ENCODE measurements at regions not wholly inside any gene's neighbourhood (a gene's known extent, or its start where the extent isn't known, plus 50 kb on each side); places are given as distances from the start of the nearest gene placed in this dataset.
A peak's percentile ranks its signal among the peaks of the same experiment; 100 is the strongest.

- 19 to 23% methylated on average over 5 of the region's 5 CpGs for WGBS, 2 donors
- ATAC-seq (peak; percentile 98), DNase-seq (peak; percentile 83 to 92 (median 90))
- Histone ChIP-seq H3K27ac (peak overlapping the region; percentile 65 to 77 (median 67)), H3K36me3 (replicated peaks in 1 of 2; ENCODE audit: insufficient read depth in 1 of 2, low read depth in 2 of 2) (no peaks in the 10 kb centered on the region), H3K9me3 (no peaks in the 10 kb centered on the region), H3K4me1 (peaks cover 22% of the 10 kb centered on the region), H3K27me3 (no peaks in the 10 kb centered on the region), H3K4me3 (no peak overlapping the region)
- intact Hi-C loops (cut with DNase I) = no loop called here
- no peak for TF ChIP-seq POLR2A (IDR thresholded peaks at IDR 0.05)
- peak in 4 of 7 experiments; percentile 18 to 38 (median 30) for TF ChIP-seq CTCF (IDR thresholded peaks at IDR 0.05)
Measured at GRCh38 chr9:2559192-2560152, 62.1 kb upstream of the VLDLR start.

- no peak overlapping the region for H3K4me3 ChIP-seq
- intact Hi-C loops (cut with DNase I) = no loop called here
- H3K27me3 ChIP-seq = no peaks in the 10 kb centered on the region
- ATAC-seq (peak; percentile 70), DNase-seq (peak; percentile 27 to 47 (median 42))
- H3K9me3 ChIP-seq = no peaks in the 10 kb centered on the region
- H3K4me1 ChIP-seq = peaks cover 22% of the 10 kb centered on the region
- no peaks in the 10 kb centered on the region for H3K36me3 ChIP-seq (replicated peaks in 1 of 2; ENCODE audit: insufficient read depth in 1 of 2, low read depth in 2 of 2)
- peak overlapping the region in 3 of 4 donors; percentile 66 to 77 (median 68) for H3K27ac ChIP-seq
- no peak for TF ChIP-seq CTCF (IDR thresholded peaks at IDR 0.05)
- no peak for TF ChIP-seq POLR2A (IDR thresholded peaks at IDR 0.05)
Measured at GRCh38 chr9:2560180-2560579, 61.4 kb upstream of the VLDLR start.

- no peak for ATAC-seq
- TF ChIP-seq POLR2A (IDR thresholded peaks at IDR 0.05) (no peak), CTCF (IDR thresholded peaks at IDR 0.05) (no peak)
- Histone ChIP-seq H3K27me3 (no peaks in the 10 kb centered on the region), H3K27ac (no peak overlapping the region), H3K4me1 (peaks cover 7% of the 10 kb centered on the region), H3K4me3 (no peak overlapping the region), H3K36me3 (replicated peaks in 1 of 2; ENCODE audit: insufficient read depth in 1 of 2, low read depth in 2 of 2) (no peaks in the 10 kb centered on the region), H3K9me3 (no peaks in the 10 kb centered on the region)
- 93 to 95% methylated on average over 6 of the region's 6 CpGs for WGBS, 2 donors
- no peak for DNase-seq
- intact Hi-C loops (cut with DNase I) = no loop called here
Measured at GRCh38 chr9:2565676-2566340, 55.8 kb upstream of the VLDLR start.

- Histone ChIP-seq H3K9me3 (no peaks in the 10 kb centered on the region), H3K27ac (no peak overlapping the region), H3K4me3 (no peak overlapping the region), H3K27me3 (no peaks in the 10 kb centered on the region), H3K36me3 (replicated peaks in 1 of 2; ENCODE audit: insufficient read depth in 1 of 2, low read depth in 2 of 2) (no peaks in the 10 kb centered on the region), H3K4me1 (peaks cover 14% of the 10 kb centered on the region)
- ATAC-seq (no peak), DNase-seq (no peak)
- TF ChIP-seq CTCF (IDR thresholded peaks at IDR 0.05) (no peak), POLR2A (IDR thresholded peaks at IDR 0.05) (no peak)
- intact Hi-C loops (cut with DNase I) = no loop called here
Measured at GRCh38 chr9:2567922-2568321, 53.7 kb upstream of the VLDLR start.

Measured in body of pancreas (tissue), 4 donors.